ENCODE measurements at regions not wholly inside any gene's neighbourhood (a gene's known extent, or its start where the extent isn't known, plus 50 kb on each side); places are given as distances from the start of the nearest gene placed in this dataset.

GRCh38 chr5:101437351-101437750, 534.3 kb upstream of the ST8SIA4 start:
- no peak for TF ChIP-seq CTCF (conservative IDR thresholded peaks at IDR 0.05; ENCODE audit: low read length)
- TF ChIP-seq EZH2phosphoT487 (IDR thresholded peaks at IDR 0.05; ENCODE audit: borderline replicate concordance): no peak
